ENCODE measurements at regions not wholly inside any gene's neighbourhood (a gene's known extent, or its start where the extent isn't known, plus 50 kb on each side); places are given as distances from the start of the nearest gene placed in this dataset.

- TF ChIP-seq TAF1 (IDR thresholded peaks at IDR 0.05; ENCODE audit: borderline replicate concordance, low read depth, low read length) (no peak), POLR2AphosphoS5 (IDR thresholded peaks at IDR 0.05; ENCODE audit: low read depth, low read length) (no peak)
- H3F3A ChIP-seq (replicated peaks; ENCODE audit: insufficient read depth): no peaks in the 10 kb centered on the region
- H3K4me1 ChIP-seq (ENCODE audit: control insufficient read depth in 1 of 2, insufficient read depth in 2 of 2, low read depth in 1 of 2, low read length in 1 of 2): peaks cover 0 to 5% of the 10 kb centered on the region in 2 experiments; a peak in 3 of 4 replicates
- H3K9me2 ChIP-seq: no peaks in the 10 kb centered on the region
- H3K27me3 ChIP-seq (ENCODE audit: insufficient read depth): no peaks in the 10 kb centered on the region
- H2AFZ ChIP-seq (ENCODE audit: low read depth): peak overlapping the region; percentile 19; the same call in 1 of the 2 replicates
- H3K9me3 ChIP-seq: no peaks in the 10 kb centered on the region
- H4K20me1 ChIP-seq (ENCODE audit: insufficient read depth): no peaks in the 10 kb centered on the region
- ChIA-PET POLR2A (interaction anchor here (0.6 kb wide), 1 partner anchor 678 kb away, joined by 3 read pairs; no protein-coding TSS in a partner anchor), CTCF (interaction anchor here (0.8 kb wide), 1 partner anchor 87 kb away, joined by 4 read pairs; no protein-coding TSS in a partner anchor)
- no peak for DNase-seq
- no peak overlapping the region for H3K9ac ChIP-seq
- peak overlapping the region in 1 of 2 experiments; percentile 50; a peak in 1 of 4 replicates for H3K27ac ChIP-seq (ENCODE audit: low read depth in 2 of 2, low read length in 1 of 2)
- H3K4me3 ChIP-seq (ENCODE audit: low read depth in 2 of 2, low read length in 1 of 2): no peak overlapping the region
- 93% methylated on average over 2 of the region's 2 CpGs for WGBS (ENCODE audit: low lambda C conversion rate)
- H3K4me2 ChIP-seq: no peak overlapping the region
- H3K36me3 ChIP-seq (replicated peaks in 1 of 2; ENCODE audit: control insufficient read depth in 1 of 2, insufficient read depth in 2 of 2, low read length in 1 of 2): no peaks in the 10 kb centered on the region
- no peaks in the 10 kb centered on the region for H3K79me2 ChIP-seq (ENCODE audit: insufficient read depth)
Observed at GRCh38 chr9:16044579-16044881, 491.7 kb downstream of the CCDC171 start.

- ChIA-PET CTCF (interaction anchor here (1.2 kb wide), 1 partner anchor 13 kb away, joined by 3 read pairs; no protein-coding TSS in a partner anchor), POLR2A (no interaction called here)
- WGBS (ENCODE audit: low lambda C conversion rate): 94% methylated on average over 2 of the region's 2 CpGs
- H3K9me2 ChIP-seq: no peaks in the 10 kb centered on the region
- no peaks in the 10 kb centered on the region for H3K9me3 ChIP-seq
- no peak overlapping the region for H3K9ac ChIP-seq
- H2AFZ ChIP-seq (ENCODE audit: low read depth): no peak overlapping the region
- no peak overlapping the region for H3K4me2 ChIP-seq
- no peak for TF ChIP-seq CHD2 (IDR thresholded peaks at IDR 0.05; ENCODE audit: low read length, partially characterized antibody)
- no peak for TF ChIP-seq RXRA (IDR thresholded peaks at IDR 0.05; ENCODE audit: borderline replicate concordance, low read depth)
- no peak for TF ChIP-seq USF1 (IDR thresholded peaks at IDR 0.05; ENCODE audit: borderline replicate concordance, low read depth)
- no peak for TF ChIP-seq SIN3A (IDR thresholded peaks at IDR 0.05; ENCODE audit: borderline replicate concordance, low read depth, low read length)
- TF ChIP-seq IRF3 (IDR thresholded peaks at IDR 0.05; ENCODE audit: low read depth, low read length): no peak
- no peak for TF ChIP-seq MAX (IDR thresholded peaks at IDR 0.05; ENCODE audit: low read depth)
- no peak for TF ChIP-seq ELF1 (IDR thresholded peaks at IDR 0.05)
- no peak for TF ChIP-seq GATA2 (CRISPR knock-in tag; IDR thresholded peaks at IDR 0.05)
- TF ChIP-seq TCF12 (IDR thresholded peaks at IDR 0.05): no peak
- no peak for TF ChIP-seq FOXJ3 (CRISPR knock-in tag; IDR thresholded peaks at IDR 0.05)
- no peak for TF ChIP-seq MXI1 (IDR thresholded peaks at IDR 0.05; ENCODE audit: low read depth, low read length)
- TF ChIP-seq NRF1 (IDR thresholded peaks at IDR 0.05; ENCODE audit: low read depth, low read length): no peak
- TF ChIP-seq TEAD4 (IDR thresholded peaks at IDR 0.05; ENCODE audit: borderline replicate concordance, insufficient read depth): no peak
- TF ChIP-seq FOSL2 (IDR thresholded peaks at IDR 0.05; ENCODE audit: borderline replicate concordance, low read depth): no peak
- no peak for TF ChIP-seq RAD21 (IDR thresholded peaks at IDR 0.05; ENCODE audit: low read length)
- TF ChIP-seq EZH2phosphoT487 (IDR thresholded peaks at IDR 0.05; ENCODE audit: borderline replicate concordance, low read depth): no peak
- TF ChIP-seq CTCF (IDR thresholded peaks at IDR 0.05): no peak
- TF ChIP-seq RFX5 (IDR thresholded peaks at IDR 0.05; ENCODE audit: low read length): no peak
- TF ChIP-seq GABPA (IDR thresholded peaks at IDR 0.05; ENCODE audit: low read depth): no peak
- no peak for TF ChIP-seq YY1 (IDR thresholded peaks at IDR 0.05; ENCODE audit: low read depth)
- no peak overlapping the region for H3K27ac ChIP-seq (ENCODE audit: low read depth in 2 of 2, low read length in 1 of 2)
- H3K4me1 ChIP-seq (ENCODE audit: control insufficient read depth in 1 of 2, insufficient read depth in 2 of 2, low read depth in 1 of 2, low read length in 1 of 2): no peaks in the 10 kb centered on the region; a peak in 2 of 4 replicates
- no peaks in the 10 kb centered on the region for H3K79me2 ChIP-seq (ENCODE audit: insufficient read depth)
- no peak overlapping the region for H3K4me3 ChIP-seq (ENCODE audit: low read depth in 2 of 2, low read length in 1 of 2)
- DNase-seq: no peak
- H4K20me1 ChIP-seq (ENCODE audit: insufficient read depth): no peaks in the 10 kb centered on the region
- no peaks in the 10 kb centered on the region for H3K36me3 ChIP-seq (replicated peaks in 1 of 2; ENCODE audit: control insufficient read depth in 1 of 2, insufficient read depth in 2 of 2, low read length in 1 of 2)
- no peaks in the 10 kb centered on the region for H3K27me3 ChIP-seq (ENCODE audit: insufficient read depth)
- no peaks in the 10 kb centered on the region for H3F3A ChIP-seq (replicated peaks; ENCODE audit: insufficient read depth)
Observed at GRCh38 chr9:16045651-16046280, 492.9 kb downstream of the CCDC171 start.

All from SK-N-SH (cell line).